VCaP (cell line): ENCODE measurements at regions not wholly inside any gene's neighbourhood (a gene's known extent, or its start where the extent isn't known, plus 50 kb on each side); places are given as distances from the start of the nearest gene placed in this dataset.

Source experiments
- H3K27ac ChIP-seq: fragments of 450-650 bp; 2 replicates; pipeline ENCODE4 v1.5.1; 2017
- TF ChIP-seq, protein P1 (sequence below): fragments of 450-650 bp; conservative IDR thresholded peaks from 2 replicates; pipeline ENCODE4 v1.5.1; 2017; ENCODE audit warnings: mild to moderate bottlenecking, moderate library complexity

GRCh38 chr9:20256284-20256948 lies 365.9 kb downstream of the MLLT3 start:
- TF ChIP-seq, protein P1, sequence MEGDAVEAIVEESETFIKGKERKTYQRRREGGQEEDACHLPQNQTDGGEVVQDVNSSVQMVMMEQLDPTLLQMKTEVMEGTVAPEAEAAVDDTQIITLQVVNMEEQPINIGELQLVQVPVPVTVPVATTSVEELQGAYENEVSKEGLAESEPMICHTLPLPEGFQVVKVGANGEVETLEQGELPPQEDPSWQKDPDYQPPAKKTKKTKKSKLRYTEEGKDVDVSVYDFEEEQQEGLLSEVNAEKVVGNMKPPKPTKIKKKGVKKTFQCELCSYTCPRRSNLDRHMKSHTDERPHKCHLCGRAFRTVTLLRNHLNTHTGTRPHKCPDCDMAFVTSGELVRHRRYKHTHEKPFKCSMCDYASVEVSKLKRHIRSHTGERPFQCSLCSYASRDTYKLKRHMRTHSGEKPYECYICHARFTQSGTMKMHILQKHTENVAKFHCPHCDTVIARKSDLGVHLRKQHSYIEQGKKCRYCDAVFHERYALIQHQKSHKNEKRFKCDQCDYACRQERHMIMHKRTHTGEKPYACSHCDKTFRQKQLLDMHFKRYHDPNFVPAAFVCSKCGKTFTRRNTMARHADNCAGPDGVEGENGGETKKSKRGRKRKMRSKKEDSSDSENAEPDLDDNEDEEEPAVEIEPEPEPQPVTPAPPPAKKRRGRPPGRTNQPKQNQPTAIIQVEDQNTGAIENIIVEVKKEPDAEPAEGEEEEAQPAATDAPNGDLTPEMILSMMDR, result no peak
- no peak overlapping the region for H3K27ac ChIP-seq

DNA sequence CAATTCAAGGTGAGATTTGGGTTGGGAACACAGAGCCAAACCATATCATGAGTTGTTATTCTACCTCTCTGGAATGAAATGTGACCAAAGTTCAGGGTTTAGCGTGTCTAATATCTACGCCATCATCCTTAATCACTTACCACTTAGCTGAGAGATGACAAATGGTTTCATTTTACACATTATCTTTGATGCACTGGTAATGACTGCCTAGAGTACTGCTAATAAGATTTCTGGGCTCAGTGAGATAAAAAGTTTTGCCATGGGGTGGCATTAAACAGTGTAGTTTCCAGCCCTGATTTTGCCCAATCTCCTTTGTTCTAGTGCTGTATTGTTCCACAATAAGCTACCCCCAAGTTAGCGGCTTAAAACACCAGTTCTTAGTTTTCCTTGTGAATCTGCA lies 367.2 kb downstream of the MLLT3 start:
- TF ChIP-seq, protein P1, result no peak
- H3K27ac ChIP-seq, result no peak overlapping the region

DNA sequence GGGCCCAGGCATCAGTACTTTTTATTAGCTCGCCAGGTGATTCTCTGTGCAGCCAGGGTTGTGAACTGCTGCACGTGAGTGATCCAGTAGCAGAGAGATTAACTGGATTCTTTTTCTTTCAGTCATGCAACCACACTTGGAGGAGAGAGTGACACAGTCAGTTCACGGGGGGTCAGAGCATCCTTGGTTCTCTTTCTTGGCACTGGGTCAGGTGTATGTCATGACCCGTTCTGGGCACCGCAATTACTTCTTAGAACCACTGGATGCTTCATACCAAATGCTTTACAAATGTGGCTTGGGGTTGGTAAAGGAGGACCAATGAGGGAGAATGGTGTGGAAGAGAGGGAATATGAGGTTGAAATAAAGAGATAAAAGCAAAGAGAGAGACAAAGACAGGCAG lies 368.7 kb downstream of the MLLT3 start:
- TF ChIP-seq, protein P1, result no peak
- H3K27ac ChIP-seq, result no peak overlapping the region

- H3K27ac ChIP-seq, result no peak overlapping the region
- TF ChIP-seq, protein P1, result no peak
Observed at GRCh38 chr9:20252778-20253177, 369.5 kb downstream of the MLLT3 start.

DNA sequence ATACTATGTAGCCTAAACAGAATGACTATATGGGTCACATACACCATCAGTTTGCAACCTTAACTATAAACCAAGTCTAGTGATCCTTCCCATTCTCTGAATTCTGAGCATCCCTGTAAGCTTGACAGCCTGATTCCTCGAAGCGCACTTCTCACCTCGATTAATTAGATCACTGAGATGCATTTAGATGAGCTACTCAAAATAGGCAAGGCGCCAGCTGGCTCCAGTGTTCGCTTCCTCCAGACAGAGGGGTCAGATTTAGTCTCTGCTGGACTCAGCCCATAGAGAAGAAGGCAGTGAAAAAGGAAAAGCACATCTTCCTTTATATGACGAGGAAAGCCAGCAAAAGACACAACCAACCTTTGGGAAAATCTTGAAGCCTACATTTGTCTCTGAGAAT lies 371.5 kb downstream of the MLLT3 start:
- TF ChIP-seq, protein P1, result no peak
- no peak overlapping the region for H3K27ac ChIP-seq

- no peak overlapping the region for H3K27ac ChIP-seq
- TF ChIP-seq, protein P1, result no peak
Observed at GRCh38 chr9:20244271-20244670, 378.0 kb downstream of the MLLT3 start.

DNA sequence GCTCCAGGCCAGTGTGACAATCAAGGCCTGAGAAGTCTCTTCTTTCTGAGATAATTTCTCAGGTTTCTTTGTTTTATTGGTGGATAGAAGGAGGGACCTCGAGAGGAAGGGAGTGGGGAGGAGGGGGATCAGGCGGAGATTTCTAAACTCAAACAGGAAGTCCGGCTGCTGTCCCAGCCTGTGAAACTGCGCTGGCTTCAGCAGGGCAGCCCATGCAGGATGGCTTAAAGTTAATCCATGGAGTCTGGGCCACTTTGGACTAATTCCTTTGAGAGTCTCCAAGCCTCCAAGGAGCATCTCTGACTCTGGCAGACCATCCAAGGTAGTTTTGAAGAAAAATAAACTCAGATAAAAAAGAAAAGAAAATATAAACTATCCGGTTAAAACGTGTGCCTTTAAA lies 378.5 kb downstream of the MLLT3 start:
- H3K27ac ChIP-seq, result no peak overlapping the region
- TF ChIP-seq, protein P1, result no peak
